SK-N-SH treated with all-trans-retinoic acid at 6 μM for 48 hours (cell line): ENCODE measurements at regions not wholly inside any gene's neighbourhood (a gene's known extent, or its start where the extent isn't known, plus 50 kb on each side); places are given as distances from the start of the nearest gene placed in this dataset.

Source experiments
- ATAC-seq: fragments of 200-7000 bp; cut with Tn5 transposase; 3 replicates; pipeline ENCODE4 v1.9.1; 2020; ENCODE audit warnings: mild to moderate bottlenecking, moderate library complexity
- ARNTL ChIP-seq: fragments of 450-650 bp; formaldehyde crosslinking; IDR thresholded peaks from 2 replicates; pipeline ENCODE4 v1.5.0; 2020; ENCODE audit warnings: low read depth, mild to moderate bottlenecking, moderate library complexity, borderline replicate concordance
- BACH2 ChIP-seq: fragments of 250-450 bp; sonication (Bioruptor Pico); IDR thresholded peaks from 2 replicates; pipeline ENCODE4 v1.9.0; 2021; ENCODE audit warnings: mild to moderate bottlenecking, borderline replicate concordance
- CREB5 ChIP-seq: fragments of 250-450 bp; sonication (Bioruptor Pico); IDR thresholded peaks from 2 replicates; pipeline ENCODE4 v1.5.1; 2020; ENCODE audit warnings: low read depth, mild to moderate bottlenecking, moderate library complexity
- CSDC2 ChIP-seq: fragments of 250-450 bp; sonication (Bioruptor Pico); IDR thresholded peaks from 2 replicates; pipeline ENCODE4 v1.5.0; 2020; ENCODE audit warnings: mild to moderate bottlenecking, moderate library complexity
- CSRNP3 ChIP-seq: fragments of 250-450 bp; sonication (Bioruptor Pico); IDR thresholded peaks from 2 replicates; pipeline ENCODE4 v1.5.1; 2021; ENCODE audit warnings: mild to moderate bottlenecking, moderate library complexity
- ESRRG ChIP-seq: fragments of 250-450 bp; sonication (Bioruptor Pico); IDR thresholded peaks from 2 replicates; pipeline ENCODE4 v1.6.1; 2021; ENCODE audit warnings: mild to moderate bottlenecking
- GLIS3 ChIP-seq: fragments of 250-450 bp; sonication (Bioruptor Pico); IDR thresholded peaks from 2 replicates; pipeline ENCODE4 v1.5.0; 2020; ENCODE audit warnings: mild to moderate bottlenecking, moderate library complexity
- ISL1 ChIP-seq: fragments of 250-450 bp; sonication (Bioruptor Pico); IDR thresholded peaks from 2 replicates; pipeline ENCODE4 v2.1.2; 2022; ENCODE audit warnings: mild to moderate bottlenecking, moderate library complexity
- OSR1 ChIP-seq: fragments of 250-450 bp; sonication (Bioruptor Pico); IDR thresholded peaks from 2 replicates; pipeline ENCODE4 v1.8.0; 2022; ENCODE audit warnings: moderate library complexity, mild to moderate bottlenecking, inconsistent platforms
- PATZ1 ChIP-seq: fragments of 250-450 bp; sonication (Bioruptor Pico); IDR thresholded peaks from 2 replicates; pipeline ENCODE4 v1.8.0; 2020; ENCODE audit warnings: mild to moderate bottlenecking, moderate library complexity, borderline replicate concordance
- POU6F1 ChIP-seq: fragments of 250-450 bp; sonication (Bioruptor Pico); IDR thresholded peaks from 2 replicates; pipeline ENCODE4 v1.8.0; 2021; ENCODE audit warnings: low read depth, mild to moderate bottlenecking, moderate library complexity, borderline replicate concordance
- PPARA ChIP-seq: fragments of 250-450 bp; sonication (Bioruptor Pico); IDR thresholded peaks from 2 replicates; pipeline ENCODE4 v1.5.0; 2020; ENCODE audit warnings: mild to moderate bottlenecking, borderline replicate concordance
- RARB ChIP-seq: fragments of 250-450 bp; sonication (Bioruptor Pico); IDR thresholded peaks from 2 replicates; pipeline ENCODE4 v1.8.0; 2021; ENCODE audit warnings: mild to moderate bottlenecking, moderate library complexity
- SNAI2 ChIP-seq: fragments of 250-450 bp; sonication (Bioruptor Pico); IDR thresholded peaks from 2 replicates; pipeline ENCODE4 v1.5.0; 2020; ENCODE audit warnings: mild to moderate bottlenecking, moderate library complexity
- TCF4 ChIP-seq: fragments of 250-450 bp; sonication (Bioruptor Pico); IDR thresholded peaks from 2 replicates; pipeline ENCODE4 v1.8.0; 2021; ENCODE audit warnings: mild to moderate bottlenecking, moderate library complexity, borderline replicate concordance
- TOX ChIP-seq: fragments of 250-450 bp; sonication (Bioruptor Pico); IDR thresholded peaks from 2 replicates; pipeline ENCODE4 v1.8.0; 2021; ENCODE audit warnings: mild to moderate bottlenecking, moderate library complexity, borderline replicate concordance
- TSHZ2 ChIP-seq: fragments of 250-450 bp; sonication (Bioruptor Pico); IDR thresholded peaks from 2 replicates; pipeline ENCODE4 v1.5.0; 2020; ENCODE audit warnings: mild to moderate bottlenecking, moderate library complexity
- ZFP3 ChIP-seq: fragments of 250-450 bp; sonication (Bioruptor Pico); IDR thresholded peaks from 2 replicates; pipeline ENCODE4 v1.5.0; 2020; ENCODE audit warnings: mild to moderate bottlenecking, moderate library complexity
- ZFP30 ChIP-seq: fragments of 450-650 bp; formaldehyde crosslinking; IDR thresholded peaks from 2 replicates; pipeline ENCODE4 v1.5.0; 2022; ENCODE audit warnings: mild to moderate bottlenecking, moderate library complexity
- ZNF565 ChIP-seq: fragments of 450-650 bp; formaldehyde crosslinking; conservative IDR thresholded peaks from 2 replicates; pipeline ENCODE4 v1.5.0; 2020; ENCODE audit warnings: low read depth, mild to moderate bottlenecking, moderate library complexity
- ZNF70 ChIP-seq: fragments of 450-650 bp; formaldehyde crosslinking; IDR thresholded peaks from 2 replicates; pipeline ENCODE4 v1.5.0; 2020; ENCODE audit warnings: mild to moderate bottlenecking, moderate library complexity
- ZNF8 ChIP-seq: fragments of 450-650 bp; formaldehyde crosslinking; IDR thresholded peaks from 2 replicates; pipeline ENCODE4 v1.5.0; 2020; ENCODE audit warnings: mild to moderate bottlenecking, moderate library complexity

GRCh38 chr6:80921861-80922460, 815.5 kb downstream of the BCKDHB start:
- ATAC-seq: no peak
- TF ChIP-seq CREB5 (CRISPR knock-in tag): no peak
- no peak for TF ChIP-seq ZFP3
- no peak for TF ChIP-seq OSR1
- no peak for TF ChIP-seq RARB (CRISPR knock-in tag)
- TF ChIP-seq CSRNP3: no peak
- TF ChIP-seq SNAI2 (CRISPR knock-in tag): no peak
- TF ChIP-seq BACH2 (CRISPR knock-in tag): no peak
- TF ChIP-seq, all 23 proteins: peak for 0

- TF ChIP-seq RARB (CRISPR knock-in tag): no peak
- no peak for TF ChIP-seq PPARA (CRISPR knock-in tag)
- no peak for TF ChIP-seq ESRRG (CRISPR knock-in tag)
- no peak for TF ChIP-seq ISL1
- no peak for TF ChIP-seq CREB5 (CRISPR knock-in tag)
- TF ChIP-seq GLIS3 (CRISPR knock-in tag): no peak
- no peak for TF ChIP-seq TOX
- no peak for TF ChIP-seq ARNTL (CRISPR knock-in tag)
- TF ChIP-seq SNAI2 (CRISPR knock-in tag): no peak
- TF ChIP-seq ZNF8 (CRISPR knock-in tag): no peak
- no peak for ATAC-seq
Observed at GRCh38 chr6:80907831-80908230, 801.4 kb downstream of the BCKDHB start.

GRCh38 chr6:80903711-80904110, 797.2 kb downstream of the BCKDHB start:
- ATAC-seq: no peak
- TF ChIP-seq ZNF70 (CRISPR knock-in tag): no peak
- no peak for TF ChIP-seq SNAI2 (CRISPR knock-in tag)
- TF ChIP-seq PATZ1 (CRISPR knock-in tag): no peak
- TF ChIP-seq ARNTL (CRISPR knock-in tag): no peak
- TF ChIP-seq TCF4 (CRISPR knock-in tag): no peak
- no peak for TF ChIP-seq ZFP3
- no peak for TF ChIP-seq RARB (CRISPR knock-in tag)
- no peak for TF ChIP-seq TSHZ2 (CRISPR knock-in tag)
- no peak for TF ChIP-seq ZFP30 (CRISPR knock-in tag)
- TF ChIP-seq POU6F1: no peak
- TF ChIP-seq ZNF565: no peak
- no peak for TF ChIP-seq PPARA (CRISPR knock-in tag)
- TF ChIP-seq CSDC2 (CRISPR knock-in tag): no peak
- no peak for TF ChIP-seq BACH2 (CRISPR knock-in tag)
- TF ChIP-seq TOX: no peak
- no peak for TF ChIP-seq ISL1
- no peak for TF ChIP-seq CREB5 (CRISPR knock-in tag)
- TF ChIP-seq OSR1: no peak
- TF ChIP-seq ZNF8 (CRISPR knock-in tag): no peak
